Bronchial epithelial cell (primary cell): ENCODE measurements at regions not wholly inside any gene's neighbourhood (a gene's known extent, or its start where the extent isn't known, plus 50 kb on each side); places are given as distances from the start of the nearest gene placed in this dataset.

Experiments
- DNase-seq: peaks from one replicate; pipeline ENCODE4 v3.0.0-alpha.2; 2010; ENCODE audit warnings: low read depth
- FAIRE-seq: peaks from 2 replicates; lab custom pipeline; 2011; peaks lifted over from hg19 to GRCh38; lab: Jason Lieb, UNC
- H3K27me3 ChIP-seq: 2 replicates; pipeline ENCODE4 v1.5.1; 2011; ENCODE audit warnings: low read length; ENCODE audit not compliant: control insufficient read depth, insufficient read depth
- H3K36me3 ChIP-seq: 2 replicates; pipeline ENCODE4 v1.5.1; 2011; ENCODE audit warnings: low read length; ENCODE audit not compliant: control insufficient read depth, insufficient read depth
- H3K4me3 ChIP-seq: 2 replicates; pipeline ENCODE4 v1.5.1; 2011; ENCODE audit warnings: mild to moderate bottlenecking, low read depth, low read length, control low read depth
- TF ChIP-seq, protein P1 (sequence below): IDR thresholded peaks from 2 replicates; pipeline ENCODE4 v1.5.1; 2011; ENCODE audit warnings: mild to moderate bottlenecking, moderate library complexity, low read length, control low read depth, inconsistent platforms; ENCODE audit not compliant: insufficient read depth, severe bottlenecking

DNA sequence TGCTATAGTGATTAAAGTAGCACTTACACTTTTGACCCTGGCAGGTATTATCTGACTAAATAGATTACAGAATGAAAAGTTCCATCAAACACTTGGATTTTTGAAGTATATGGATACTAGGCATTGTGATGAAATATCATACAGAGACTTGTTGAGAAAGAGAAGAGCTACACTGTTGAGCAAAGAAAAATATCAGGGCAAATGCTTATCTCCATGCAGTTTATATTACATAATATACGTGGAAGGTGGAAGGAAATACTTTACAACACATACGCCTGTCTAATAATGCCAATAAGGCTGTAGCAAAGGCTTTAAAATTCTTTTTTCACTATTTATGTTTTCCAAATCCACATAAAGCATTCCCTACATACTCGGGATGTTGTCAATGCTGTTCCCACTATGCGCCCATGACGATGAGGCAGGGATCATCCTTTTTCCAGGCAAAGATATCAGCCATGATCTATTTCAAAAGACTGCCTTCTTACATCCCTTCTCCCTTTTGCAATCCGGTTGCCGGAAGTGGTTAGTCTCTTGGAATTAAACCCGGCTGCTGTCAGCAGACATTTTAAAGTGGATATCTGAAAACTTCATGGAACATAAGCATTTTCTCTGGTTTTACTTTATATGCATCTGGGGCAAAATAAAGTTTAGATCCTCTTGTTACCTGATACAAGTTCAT, 92.6 kb upstream of the ITGA4 start:
- FAIRE-seq (no peak), DNase-seq (no peak)
- TF ChIP-seq, protein P1, sequence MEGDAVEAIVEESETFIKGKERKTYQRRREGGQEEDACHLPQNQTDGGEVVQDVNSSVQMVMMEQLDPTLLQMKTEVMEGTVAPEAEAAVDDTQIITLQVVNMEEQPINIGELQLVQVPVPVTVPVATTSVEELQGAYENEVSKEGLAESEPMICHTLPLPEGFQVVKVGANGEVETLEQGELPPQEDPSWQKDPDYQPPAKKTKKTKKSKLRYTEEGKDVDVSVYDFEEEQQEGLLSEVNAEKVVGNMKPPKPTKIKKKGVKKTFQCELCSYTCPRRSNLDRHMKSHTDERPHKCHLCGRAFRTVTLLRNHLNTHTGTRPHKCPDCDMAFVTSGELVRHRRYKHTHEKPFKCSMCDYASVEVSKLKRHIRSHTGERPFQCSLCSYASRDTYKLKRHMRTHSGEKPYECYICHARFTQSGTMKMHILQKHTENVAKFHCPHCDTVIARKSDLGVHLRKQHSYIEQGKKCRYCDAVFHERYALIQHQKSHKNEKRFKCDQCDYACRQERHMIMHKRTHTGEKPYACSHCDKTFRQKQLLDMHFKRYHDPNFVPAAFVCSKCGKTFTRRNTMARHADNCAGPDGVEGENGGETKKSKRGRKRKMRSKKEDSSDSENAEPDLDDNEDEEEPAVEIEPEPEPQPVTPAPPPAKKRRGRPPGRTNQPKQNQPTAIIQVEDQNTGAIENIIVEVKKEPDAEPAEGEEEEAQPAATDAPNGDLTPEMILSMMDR = no peak
- H3K27me3 ChIP-seq = no peaks in the 10 kb centered on the region
- no peak overlapping the region for H3K4me3 ChIP-seq
- no peaks in the 10 kb centered on the region for H3K36me3 ChIP-seq

DNA sequence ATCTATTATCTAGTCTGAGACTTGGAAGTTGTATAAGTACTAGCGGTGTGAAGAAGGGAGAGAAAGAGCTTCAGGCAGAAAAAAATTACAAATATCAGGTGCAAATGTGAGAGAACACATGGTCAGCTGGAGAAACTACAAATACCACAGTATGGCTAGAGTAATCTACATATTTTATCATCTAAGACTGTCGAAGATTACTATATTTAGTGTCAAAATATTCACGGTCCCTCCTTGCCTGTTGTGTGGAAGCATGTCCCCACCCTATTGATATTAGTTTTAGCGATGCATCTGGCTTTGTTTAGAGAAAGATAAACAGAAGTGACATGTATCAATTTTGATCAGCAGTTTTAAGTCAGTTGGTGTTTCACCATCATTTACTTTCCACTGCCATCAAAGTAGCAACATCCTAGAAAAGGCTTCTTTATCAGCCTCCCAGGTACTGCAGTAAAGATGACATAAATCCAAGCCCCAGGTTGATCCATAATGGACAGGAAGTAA, 90.5 kb upstream of the ITGA4 start:
- TF ChIP-seq, protein P1 = no peak
- FAIRE-seq (no peak), DNase-seq (no peak)
- no peak overlapping the region for H3K4me3 ChIP-seq
- no peaks in the 10 kb centered on the region for H3K27me3 ChIP-seq
- no peaks in the 10 kb centered on the region for H3K36me3 ChIP-seq

DNA sequence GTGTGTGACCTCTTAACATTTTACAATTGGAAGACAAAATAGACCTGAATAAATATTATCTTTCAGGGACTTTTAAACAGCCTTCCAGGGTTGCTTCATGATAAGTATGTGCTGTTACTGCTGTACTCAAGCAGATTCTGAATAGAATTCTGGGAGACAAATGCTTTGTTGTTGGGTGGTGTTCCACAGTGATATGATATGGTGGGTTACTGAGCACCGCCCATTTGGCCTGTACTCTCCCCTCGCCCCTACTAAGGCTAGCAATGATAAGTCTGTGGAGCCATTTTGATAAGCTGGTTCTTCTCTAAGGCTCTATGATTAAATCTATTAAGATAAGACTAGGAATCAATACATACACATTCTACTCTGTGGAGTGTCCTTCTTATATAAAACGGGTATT, 89.8 kb upstream of the ITGA4 start:
- no peak for FAIRE-seq
- TF ChIP-seq, protein P1 = no peak
- DNase-seq = no peak
- H3K4me3 ChIP-seq = no peak overlapping the region
- H3K27me3 ChIP-seq = no peaks in the 10 kb centered on the region
- no peaks in the 10 kb centered on the region for H3K36me3 ChIP-seq

DNA sequence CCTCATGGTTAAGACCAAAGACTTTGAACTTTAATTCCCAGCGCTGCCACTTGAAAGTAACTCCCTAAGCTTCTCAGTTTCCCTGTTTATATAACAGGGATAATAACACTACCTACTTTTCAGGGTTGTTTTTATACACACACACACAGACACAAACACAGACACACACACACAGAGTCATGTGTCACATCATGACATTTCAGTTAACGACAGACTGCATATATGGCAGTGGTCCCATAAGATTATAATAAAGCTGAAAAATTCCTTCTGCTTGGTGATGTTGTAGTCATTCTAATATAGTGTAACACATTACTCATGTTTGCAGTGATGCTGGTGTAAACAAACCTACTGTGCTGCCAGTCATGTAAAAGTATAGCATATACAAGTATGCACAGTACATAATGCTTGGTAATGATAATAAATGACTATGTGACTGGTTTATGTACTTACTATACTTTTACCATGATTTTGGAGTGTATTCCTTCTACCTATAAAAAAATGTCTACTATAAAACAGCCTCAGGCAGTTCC, 89.2 kb upstream of the ITGA4 start:
- no peak overlapping the region for H3K4me3 ChIP-seq
- DNase-seq = peak; percentile 15
- no peaks in the 10 kb centered on the region for H3K27me3 ChIP-seq
- TF ChIP-seq, protein P1 = no peak
- no peaks in the 10 kb centered on the region for H3K36me3 ChIP-seq
- FAIRE-seq = no peak

DNA sequence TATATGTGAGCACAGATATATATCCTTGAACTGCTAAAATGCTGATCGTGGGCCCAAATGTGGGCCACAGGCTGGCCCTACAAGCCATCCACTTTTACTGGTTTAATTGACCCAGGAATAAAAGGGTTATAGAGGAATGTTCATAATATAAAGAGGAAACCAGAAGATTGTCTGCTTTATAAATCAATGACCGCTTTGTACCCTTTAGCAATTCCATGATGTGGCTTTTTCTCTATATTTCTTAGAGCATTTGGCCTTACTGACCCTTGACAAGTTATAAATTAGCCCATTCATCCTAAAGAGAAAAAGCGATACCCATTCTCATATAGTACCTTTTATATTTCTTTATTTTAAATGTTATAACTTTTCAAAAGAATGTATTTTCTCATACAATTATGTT, 87.1 kb upstream of the ITGA4 start:
- no peak for FAIRE-seq
- TF ChIP-seq, protein P1 = no peak
- no peak overlapping the region for H3K4me3 ChIP-seq
- DNase-seq = no peak
- no peaks in the 10 kb centered on the region for H3K36me3 ChIP-seq
- no peaks in the 10 kb centered on the region for H3K27me3 ChIP-seq

DNA sequence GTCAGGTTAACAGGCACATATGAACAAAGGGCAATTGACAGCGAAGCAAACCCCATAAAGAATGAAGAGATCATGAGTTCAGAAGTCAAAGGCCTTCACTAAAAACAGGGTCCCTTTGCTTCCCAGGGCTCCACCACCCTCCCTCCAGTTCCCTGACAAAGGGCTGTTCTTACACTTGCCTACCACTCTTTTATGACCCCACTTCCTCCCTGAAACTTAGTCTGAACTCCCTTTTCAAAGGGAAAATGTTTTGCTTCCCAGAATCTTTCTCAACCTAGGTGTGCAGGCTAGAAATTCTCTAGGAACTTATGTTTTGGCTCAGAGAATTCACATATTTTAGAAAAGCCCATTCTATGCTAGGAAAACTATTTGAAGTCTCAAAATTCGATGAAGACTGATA, 86.0 kb upstream of the ITGA4 start:
- TF ChIP-seq, protein P1 = no peak
- no peak for FAIRE-seq
- DNase-seq = no peak

More for the DNA sequence above, 86.0 kb upstream of the ITGA4 start:
- no peak overlapping the region for H3K4me3 ChIP-seq
- no peaks in the 10 kb centered on the region for H3K27me3 ChIP-seq
- no peaks in the 10 kb centered on the region for H3K36me3 ChIP-seq
